ENCODE measurements at regions not wholly inside any gene's neighbourhood (a gene's known extent, or its start where the extent isn't known, plus 50 kb on each side); places are given as distances from the start of the nearest gene placed in this dataset.

DNA sequence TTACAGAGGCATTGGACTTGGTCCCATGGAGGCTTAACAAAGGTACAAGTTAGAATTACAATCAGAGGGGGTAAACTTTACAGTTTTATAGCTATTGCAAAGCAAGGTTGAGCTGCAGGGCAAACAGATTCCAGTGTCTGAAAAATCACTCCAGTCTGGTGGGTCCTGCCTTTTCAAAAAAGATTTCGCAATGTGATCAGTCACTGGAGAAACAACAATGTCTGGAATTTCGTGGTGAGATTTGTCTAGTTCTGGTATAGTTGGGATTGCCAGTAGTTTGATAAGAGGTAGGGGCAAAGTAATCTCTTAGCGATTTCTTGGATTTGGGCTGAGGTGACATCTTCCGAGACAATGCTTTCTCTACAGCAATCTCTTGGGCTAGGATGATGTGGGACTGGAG is 1198.2 kb upstream of the PCDH9 start:
- DNase-seq, result no peak

GRCh38 chr13:68417801-68418200 is 1187.7 kb upstream of the PCDH9 start:
- no peak for DNase-seq

DNA sequence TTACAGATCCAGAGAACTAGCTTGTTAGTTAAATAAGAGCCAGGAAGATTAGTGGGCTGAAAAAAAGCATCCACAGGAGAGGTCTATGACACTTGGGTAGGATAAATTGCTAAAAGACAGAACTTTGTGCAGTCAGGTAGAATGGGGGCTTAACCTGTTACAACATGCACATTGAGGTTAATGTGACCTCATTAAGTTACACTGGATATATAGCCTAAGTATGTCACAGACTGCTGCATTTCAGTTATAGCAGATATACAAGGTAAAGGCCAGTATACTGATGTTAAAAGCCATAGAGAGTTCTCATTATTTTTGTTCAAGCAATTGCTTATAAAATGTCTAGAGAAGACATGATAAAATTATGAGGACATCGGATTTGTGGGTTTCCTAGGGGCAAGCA is 1179.9 kb upstream of the PCDH9 start:
- no peak for DNase-seq

DNA sequence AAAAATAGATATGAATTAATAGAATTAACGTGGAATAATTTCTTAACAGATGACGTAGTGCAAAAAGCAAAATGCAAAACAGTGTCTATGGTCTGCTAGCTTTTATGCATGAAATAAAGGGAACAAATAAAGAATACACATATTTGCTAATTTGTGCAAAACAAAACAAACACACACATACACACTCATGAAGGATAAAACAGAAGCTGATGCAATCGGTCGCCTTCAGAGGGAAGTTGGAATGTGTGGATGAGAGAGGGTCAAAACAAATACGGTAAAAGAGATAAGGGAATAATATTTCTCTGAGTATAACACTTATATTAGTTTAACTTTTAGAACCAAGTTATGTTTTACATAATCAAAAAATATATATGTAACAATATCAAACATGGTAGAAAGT is 1160.9 kb upstream of the PCDH9 start:
- DNase-seq, result no peak

DNA sequence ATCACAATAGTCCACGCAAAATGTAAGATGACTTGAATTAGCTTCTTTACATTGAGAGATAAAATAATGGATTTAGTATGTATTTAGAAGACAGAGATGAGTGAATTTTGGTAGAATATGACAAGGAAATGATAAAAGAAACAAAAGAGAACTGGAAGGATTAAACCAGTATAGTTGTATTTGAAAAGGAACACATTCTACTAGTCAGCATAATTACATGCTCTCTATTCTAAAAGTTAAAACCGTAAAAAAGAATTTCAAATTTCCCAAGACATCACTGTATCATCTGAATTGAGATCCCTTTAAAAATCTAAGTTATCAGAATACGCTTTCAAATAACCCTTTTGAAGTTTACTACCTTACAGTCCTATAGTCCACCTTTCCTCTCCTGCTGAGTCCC is 1156.7 kb upstream of the PCDH9 start:
- no peak for DNase-seq

- DNase-seq, result no peak
Measured at GRCh38 chr13:68380041-68380973, 1150.2 kb upstream of the PCDH9 start.

DNA sequence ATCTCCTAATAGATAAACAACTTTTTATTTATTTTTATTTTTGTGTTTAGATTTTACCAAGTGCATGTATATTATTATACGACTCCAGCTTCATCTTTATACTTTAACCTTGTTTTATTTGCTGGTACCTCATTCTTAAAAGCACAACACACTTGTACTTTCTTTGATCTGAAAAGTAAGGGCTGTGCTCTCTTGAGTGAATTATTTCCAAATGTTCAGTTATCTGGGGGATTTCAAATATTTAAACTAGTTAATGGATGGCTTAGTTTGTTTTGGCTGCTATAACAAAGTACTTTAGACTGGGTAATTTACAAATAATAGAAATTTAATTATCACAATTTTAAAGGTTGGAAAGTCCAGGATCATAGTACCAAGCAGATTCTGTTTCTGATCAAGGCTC is 1148.2 kb upstream of the PCDH9 start:
- DNase-seq, result no peak

- DNase-seq, result no peak
Measured at GRCh38 chr13:68375004-68375403, 1144.9 kb upstream of the PCDH9 start.

DNA sequence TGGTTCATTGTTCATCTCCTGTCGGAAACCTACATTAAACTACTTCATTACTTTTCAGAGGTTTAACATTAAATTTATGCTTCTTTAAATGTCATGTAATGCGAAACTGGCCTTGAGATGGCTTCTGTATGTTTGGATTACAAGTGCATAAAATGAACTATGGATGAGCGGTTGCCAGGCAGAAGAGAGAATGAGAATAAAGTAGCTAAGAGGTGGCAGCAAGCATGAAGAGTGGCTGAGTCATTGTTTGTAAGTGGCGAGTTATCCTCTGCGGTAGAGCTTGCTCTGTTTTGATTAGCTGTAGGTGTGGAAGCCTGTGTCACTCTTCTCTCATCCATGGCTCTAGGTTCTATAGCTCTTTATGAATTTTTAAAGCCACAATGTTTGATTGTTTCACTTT is 1139.6 kb upstream of the PCDH9 start:
- DNase-seq, result no peak

DNA sequence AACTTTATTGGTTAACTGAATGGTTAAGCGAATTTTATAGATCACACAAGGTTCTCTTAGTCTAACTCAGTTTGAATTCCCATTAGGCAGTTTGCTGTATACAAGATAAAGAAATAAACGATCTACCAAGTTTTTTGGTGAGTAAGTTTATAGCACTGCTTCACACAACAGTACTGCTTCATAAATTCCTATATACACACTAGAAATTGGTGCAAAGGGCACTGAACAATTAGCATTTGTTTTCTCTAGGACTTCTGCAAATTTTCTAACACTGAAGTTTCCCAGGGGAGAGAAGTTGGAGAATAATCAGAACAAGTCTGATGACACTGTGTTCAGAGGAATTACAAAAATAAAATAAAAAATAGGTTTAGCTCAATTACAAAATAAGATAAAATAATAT is 1138.8 kb upstream of the PCDH9 start:
- DNase-seq, result no peak

- DNase-seq, result no peak
Measured at GRCh38 chr13:68359105-68359504, 1129.0 kb upstream of the PCDH9 start.

DNA sequence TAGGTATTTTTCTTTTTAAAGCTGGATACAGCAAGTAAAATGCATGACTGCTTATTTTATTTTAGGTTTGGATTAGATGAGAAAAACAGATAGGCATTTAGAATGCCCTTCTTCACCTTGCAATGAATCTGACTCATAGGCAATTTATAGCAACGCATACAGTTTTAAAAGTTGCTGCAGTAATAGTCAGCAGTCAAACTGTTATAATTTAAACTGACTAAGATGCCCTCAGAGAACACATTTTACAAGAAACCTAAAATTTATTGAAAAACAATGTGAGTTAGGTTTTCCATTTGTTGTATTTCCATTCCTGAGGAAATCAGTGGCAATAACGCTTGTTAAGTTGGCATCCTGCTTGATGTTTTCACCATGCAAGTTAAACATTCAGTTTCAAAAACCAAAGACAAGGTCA is 1128.2 kb upstream of the PCDH9 start:
- no peak for DNase-seq

DNA sequence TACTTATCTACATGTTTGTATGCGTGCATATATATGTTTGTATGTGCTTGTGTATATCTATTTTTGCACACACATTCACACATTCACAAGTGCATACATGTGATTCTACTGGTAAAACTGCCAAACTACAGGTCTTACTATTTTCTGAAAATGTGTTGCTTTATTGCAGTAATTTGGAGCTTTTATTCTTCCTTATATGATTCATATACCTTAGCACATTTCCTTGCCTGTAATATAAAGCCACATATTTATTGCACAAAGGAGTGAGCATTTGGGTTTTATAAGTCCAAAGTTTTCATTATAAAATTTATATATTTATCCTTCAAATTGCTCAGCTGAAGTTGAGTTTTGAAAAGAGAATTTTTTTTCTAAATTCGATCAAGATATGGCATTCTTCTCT is 1120.4 kb upstream of the PCDH9 start:
- no peak for DNase-seq

DNA sequence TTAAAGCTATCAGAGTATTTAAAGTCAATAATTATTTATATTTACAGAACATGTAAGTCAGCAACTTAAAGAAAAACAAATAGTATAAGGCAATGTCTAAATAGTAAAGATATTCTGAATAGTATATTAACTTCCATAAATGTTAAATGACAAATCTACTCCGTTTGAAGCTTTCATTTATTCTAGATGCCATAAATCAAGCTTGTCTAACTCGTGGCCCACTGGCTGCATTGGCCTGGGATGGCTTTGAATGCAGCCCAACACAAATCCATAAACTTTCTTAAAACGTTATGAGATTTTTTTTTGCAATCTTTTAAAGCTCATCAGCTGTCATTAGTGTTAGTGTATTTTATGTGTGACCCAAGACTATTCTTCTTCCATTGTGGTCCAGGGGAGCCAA is 1117.1 kb upstream of the PCDH9 start:
- DNase-seq, result no peak

DNA sequence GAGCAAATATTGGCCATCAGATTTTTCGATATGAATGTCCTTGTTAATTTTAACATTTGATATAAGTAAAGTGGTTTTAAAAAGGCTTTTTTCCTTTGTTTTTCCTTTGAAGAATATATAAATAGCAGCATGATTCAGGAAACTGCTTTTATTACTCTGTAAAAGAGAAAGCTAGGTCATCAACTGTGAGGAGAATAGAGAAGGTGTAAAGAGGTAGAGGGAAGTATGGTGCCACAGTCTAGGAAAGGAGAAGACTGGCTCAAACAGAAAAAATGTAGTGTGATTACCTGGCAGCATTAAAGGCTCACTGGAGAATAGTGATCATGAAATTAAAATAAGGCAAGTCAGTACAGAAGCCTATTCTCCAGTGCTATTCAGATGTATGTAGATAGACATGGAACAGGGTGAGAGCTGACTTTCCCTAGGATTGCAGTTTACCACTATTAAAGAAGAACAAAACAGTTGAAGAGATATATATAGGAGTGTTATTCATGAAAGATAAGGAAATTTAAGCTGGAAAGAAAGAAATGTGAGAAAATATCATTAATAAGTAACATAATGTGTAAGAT is 1115.9 kb upstream of the PCDH9 start:
- no peak for DNase-seq

GRCh38 chr13:68323124-68323523 is 1093.0 kb upstream of the PCDH9 start:
- no peak for DNase-seq

DNA sequence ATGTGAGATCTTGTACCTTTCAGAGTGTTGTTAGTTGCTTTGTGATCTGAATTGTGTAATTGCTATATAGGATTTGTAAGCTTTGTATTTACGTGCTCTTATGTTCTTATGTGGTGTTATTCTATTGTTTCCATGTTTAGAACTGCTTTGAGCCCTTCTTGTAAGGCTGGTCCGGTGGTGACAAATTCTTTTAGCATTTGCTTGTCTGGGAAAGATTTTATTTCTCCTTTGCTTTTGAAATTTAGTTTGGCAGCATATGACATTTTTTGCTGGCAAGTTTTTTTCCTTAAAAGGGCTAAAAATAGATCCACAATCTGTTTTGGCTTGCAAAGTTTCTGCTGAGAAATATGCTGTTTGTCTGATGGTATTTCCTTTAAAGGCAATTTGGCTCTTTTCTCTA is 1089.2 kb upstream of the PCDH9 start:
- DNase-seq, result no peak

GRCh38 chr13:68304286-68304893 is 1074.3 kb upstream of the PCDH9 start:
- DNase-seq, result peak; percentile 9

GRCh38 chr13:68293631-68294030 is 1063.5 kb upstream of the PCDH9 start:
- DNase-seq, result no peak

GRCh38 chr13:68292601-68293000 is 1062.5 kb upstream of the PCDH9 start:
- no peak for DNase-seq

DNA sequence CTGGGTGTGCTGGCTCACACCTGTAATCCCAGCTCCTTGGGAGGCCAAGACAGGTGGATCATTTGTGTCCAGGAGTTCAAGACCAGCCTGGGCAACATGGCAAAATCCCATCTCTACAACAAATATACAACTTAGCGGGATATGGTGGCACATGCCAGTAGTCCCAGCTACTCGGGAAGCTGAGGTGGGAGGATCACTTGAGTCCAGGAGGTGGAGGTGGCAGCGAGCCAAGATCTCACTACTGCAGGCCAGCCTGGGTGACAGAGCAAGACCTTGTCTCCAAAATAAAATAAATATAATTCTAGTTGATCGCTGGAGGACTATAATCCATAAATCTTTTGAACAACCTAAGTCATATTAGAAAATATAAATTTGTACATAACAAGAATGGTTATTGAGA is 1061.5 kb upstream of the PCDH9 start:
- no peak for DNase-seq

GRCh38 chr13:68275758-68276157 is 1045.6 kb upstream of the PCDH9 start:
- no peak for DNase-seq

GRCh38 chr13:68272652-68273051 is 1042.5 kb upstream of the PCDH9 start:
- no peak for DNase-seq

DNA sequence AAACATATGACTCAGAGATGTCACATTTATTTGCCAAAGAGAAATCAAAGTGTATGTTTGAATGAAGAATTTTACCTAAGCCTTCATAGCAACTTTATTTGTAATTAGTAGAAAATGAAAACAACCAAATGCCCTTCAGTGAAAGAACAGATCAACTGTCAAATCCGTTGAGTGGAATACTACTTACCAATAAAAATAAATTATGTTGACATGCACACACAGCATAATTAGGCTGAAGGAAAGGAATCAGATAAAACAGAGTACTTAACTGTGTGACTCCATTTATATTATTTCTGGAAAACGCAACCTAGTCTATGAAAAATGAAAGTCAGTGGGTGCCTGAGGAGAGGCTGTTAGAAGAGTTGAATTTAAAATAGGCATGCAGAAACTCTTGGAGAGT is 1034.6 kb upstream of the PCDH9 start:
- DNase-seq, result no peak
